ENCODE measurements at regions not wholly inside any gene's neighbourhood (a gene's known extent, or its start where the extent isn't known, plus 50 kb on each side); places are given as distances from the start of the nearest gene placed in this dataset.

DNA sequence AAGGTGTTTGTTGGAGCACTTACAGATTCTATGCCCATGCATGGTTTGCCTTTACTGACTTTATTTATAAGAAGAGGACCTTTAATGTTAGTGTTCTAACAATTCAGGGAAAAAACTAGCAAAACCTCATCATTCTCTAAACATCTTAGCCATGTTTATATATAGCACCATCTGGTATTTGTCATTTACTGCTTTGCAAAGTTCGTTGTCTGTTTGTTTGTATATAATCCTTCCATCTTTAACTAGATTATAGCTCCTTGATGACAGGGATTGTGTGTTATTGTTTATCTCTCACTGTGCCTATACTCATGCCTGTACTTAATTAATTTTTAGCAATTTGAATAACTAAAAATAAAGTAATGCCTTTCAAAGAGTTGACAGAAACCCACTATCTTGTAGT, 170.6 kb upstream of the PACRGL start:
- Mint-ChIP-seq H3K4me3 (no peak overlapping the region), H3K27me3 (no peaks in the 10 kb centered on the region), H3K27ac (ENCODE audit: low read depth) (no peak overlapping the region), H3K4me1 (no peaks in the 10 kb centered on the region), H3K9me3 (peaks cover 6% of the 10 kb centered on the region), H3K36me3 (ENCODE audit: insufficient read depth) (no peaks in the 10 kb centered on the region)
- ATAC-seq (replicated peaks; ENCODE audit: extremely low read depth, poor library complexity, severe bottlenecking) (no peak), DNase-seq (ENCODE audit: low spot score in 2 of 2) (no peak)

DNA sequence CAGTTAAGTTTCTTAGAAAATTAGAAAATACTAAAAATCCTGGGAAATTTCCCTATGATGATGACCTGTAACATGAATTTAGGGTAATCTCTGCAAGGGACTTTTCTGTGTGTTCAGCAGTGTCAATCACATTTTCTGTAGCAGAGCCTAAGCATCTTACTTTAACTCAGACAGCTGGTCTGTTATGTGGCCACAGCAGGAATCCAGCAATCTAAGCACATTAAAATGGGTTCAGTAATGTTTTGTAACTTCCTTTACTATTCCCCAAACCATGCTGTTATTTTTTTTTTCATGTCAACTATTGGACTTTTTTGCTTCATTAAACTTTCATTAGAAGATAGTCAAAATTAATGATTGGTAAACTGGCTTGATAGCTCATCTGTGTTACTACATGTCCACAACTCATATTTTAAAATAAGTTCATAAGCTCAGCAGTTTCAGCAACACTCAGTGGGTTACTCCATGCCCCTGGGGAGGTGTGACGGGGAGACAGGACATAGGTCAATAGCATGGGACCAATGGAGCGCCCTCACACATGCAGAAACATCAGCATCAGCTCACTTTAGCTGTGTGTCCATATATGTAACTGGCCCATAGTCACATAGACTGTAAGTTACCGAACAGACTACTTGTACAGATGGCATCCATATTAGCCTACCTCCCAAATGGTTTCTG, 168.0 kb upstream of the PACRGL start:
- ATAC-seq (replicated peaks; ENCODE audit: extremely low read depth, poor library complexity, severe bottlenecking) = no peak

DNA sequence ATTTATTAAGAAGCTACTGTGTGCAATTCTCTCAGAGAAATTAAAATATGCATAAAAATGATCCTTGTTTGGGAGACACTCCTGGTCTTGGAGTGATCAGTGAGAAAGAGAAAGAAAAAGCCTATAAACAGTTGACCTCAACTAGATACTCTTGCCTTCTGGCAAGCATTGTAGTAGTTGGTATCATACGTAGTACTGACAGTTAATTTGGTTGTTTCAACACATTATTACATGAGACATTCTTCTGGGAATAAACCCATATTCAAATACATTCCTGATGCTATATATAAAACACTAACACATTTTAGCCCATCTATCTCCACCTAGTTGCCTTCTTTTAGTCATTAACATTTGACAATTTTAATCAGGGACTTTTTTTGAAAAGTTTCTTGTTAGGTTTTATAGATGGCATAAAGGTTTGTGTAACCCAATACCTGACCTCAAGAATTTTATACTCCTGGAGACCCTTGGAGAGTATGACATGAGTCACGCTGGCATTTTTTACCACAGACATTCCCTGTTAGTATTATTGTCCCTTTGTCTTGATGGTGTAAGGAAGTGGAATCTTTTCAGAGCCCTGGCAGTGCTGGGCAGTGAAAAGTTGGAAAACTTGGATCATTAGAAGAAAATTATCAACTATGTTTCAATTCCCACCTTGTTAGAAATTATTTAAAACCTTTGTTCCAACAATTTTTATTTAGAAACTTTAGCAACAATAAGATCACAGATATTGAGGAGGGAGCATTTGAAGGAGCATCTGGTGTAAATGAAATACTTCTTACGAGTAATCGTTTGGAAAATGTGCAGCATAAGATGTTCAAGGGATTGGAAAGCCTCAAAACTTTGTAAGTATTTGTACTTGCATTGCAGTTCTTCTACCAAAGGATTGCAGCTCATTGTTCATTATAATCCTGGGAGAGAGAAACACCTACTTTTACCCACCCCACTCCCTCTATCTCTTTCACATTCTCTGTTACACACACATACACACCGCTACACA, 167.1 kb upstream of the PACRGL start:
- no peaks in the 10 kb centered on the region for H3K4me1 Mint-ChIP-seq
- no peak for ATAC-seq (replicated peaks; ENCODE audit: extremely low read depth, poor library complexity, severe bottlenecking)

More for the DNA sequence above, 168.0 kb upstream of the PACRGL start:
- no peak overlapping the region for H3K4me3 Mint-ChIP-seq
- H3K27me3 Mint-ChIP-seq = no peaks in the 10 kb centered on the region
- H3K36me3 Mint-ChIP-seq (ENCODE audit: insufficient read depth) = peaks cover 2% of the 10 kb centered on the region
- no peaks in the 10 kb centered on the region for H3K4me1 Mint-ChIP-seq
- peaks cover 6% of the 10 kb centered on the region for H3K9me3 Mint-ChIP-seq
- DNase-seq (ENCODE audit: low spot score in 2 of 2) = no peak
- H3K27ac Mint-ChIP-seq (ENCODE audit: low read depth) = no peak overlapping the region

DNA sequence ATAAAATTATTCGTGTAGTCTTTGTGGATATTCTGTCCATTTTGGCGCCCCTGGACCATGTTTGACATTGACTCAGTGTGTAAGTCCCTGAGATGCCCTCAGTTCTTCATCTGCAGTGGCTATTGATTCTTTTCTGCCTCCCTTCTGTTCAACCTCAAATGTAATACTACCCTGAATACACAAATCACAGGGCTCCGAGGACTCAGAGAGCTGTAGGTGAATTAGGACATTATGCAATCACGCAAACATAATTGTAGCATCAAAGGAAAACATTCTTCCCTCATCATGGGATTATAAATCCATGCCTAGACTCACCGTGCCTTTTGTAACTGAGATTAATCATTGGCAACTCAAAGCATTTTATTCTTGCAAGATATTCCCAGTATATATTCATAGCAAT, 161.4 kb upstream of the PACRGL start:
- ATAC-seq (replicated peaks; ENCODE audit: extremely low read depth, poor library complexity, severe bottlenecking) (no peak), DNase-seq (ENCODE audit: low spot score in 2 of 2) (no peak)
- Mint-ChIP-seq H3K9me3 (peaks cover 3% of the 10 kb centered on the region), H3K27ac (ENCODE audit: low read depth) (no peak overlapping the region), H3K27me3 (no peaks in the 10 kb centered on the region), H3K4me3 (no peak overlapping the region), H3K4me1 (no peaks in the 10 kb centered on the region), H3K36me3 (ENCODE audit: insufficient read depth) (peaks cover 3% of the 10 kb centered on the region)

More for the DNA sequence above, 167.1 kb upstream of the PACRGL start:
- Mint-ChIP-seq H3K27ac (ENCODE audit: low read depth) (no peak overlapping the region), H3K4me3 (no peak overlapping the region), H3K9me3 (peaks cover 6% of the 10 kb centered on the region), H3K27me3 (no peaks in the 10 kb centered on the region), H3K36me3 (ENCODE audit: insufficient read depth) (peaks cover 3% of the 10 kb centered on the region)
- no peak for DNase-seq (ENCODE audit: low spot score in 2 of 2)

DNA sequence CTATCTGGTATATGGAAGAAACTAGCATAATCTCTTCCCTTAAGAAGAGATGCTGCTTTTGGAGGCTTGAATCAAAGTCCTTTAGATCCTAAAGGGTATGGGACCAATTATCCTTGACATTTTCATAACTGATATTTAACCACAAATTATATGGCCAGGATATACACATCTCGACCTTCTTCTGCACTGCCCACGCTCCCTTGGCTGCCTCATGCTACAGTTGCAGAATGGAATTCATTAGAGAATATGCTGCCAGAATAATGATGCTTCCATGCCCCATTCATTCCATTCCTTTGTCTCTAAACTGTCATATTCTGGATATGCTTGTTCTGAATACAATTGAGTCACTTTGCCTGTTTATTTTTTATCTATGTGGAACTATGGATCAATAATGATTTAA, 157.1 kb upstream of the PACRGL start:
- Mint-ChIP-seq H3K27ac (ENCODE audit: low read depth) (no peak overlapping the region), H3K27me3 (no peaks in the 10 kb centered on the region), H3K4me3 (no peak overlapping the region), H3K36me3 (ENCODE audit: insufficient read depth) (no peaks in the 10 kb centered on the region), H3K4me1 (no peaks in the 10 kb centered on the region), H3K9me3 (no peaks in the 10 kb centered on the region)
- no peak for DNase-seq (ENCODE audit: low spot score in 2 of 2)
- ATAC-seq (replicated peaks; ENCODE audit: extremely low read depth, poor library complexity, severe bottlenecking) = no peak

DNA sequence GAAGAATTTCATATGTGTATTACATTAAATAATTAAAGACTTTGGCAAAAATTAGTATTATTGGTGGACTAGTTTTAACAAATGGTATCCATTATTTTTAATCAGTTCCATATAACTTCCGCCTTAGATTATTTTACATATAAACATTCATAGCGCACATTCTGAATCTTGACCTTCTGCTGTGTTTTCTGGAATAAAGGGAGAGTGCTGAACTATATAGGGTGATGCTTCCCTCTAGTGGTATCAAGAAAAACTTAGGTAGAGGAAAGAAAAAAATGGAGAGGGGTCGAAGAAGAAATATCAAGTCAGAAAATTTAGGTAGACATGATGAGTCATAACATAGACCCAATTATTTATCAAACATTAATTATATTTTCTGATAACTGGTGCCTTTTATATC, 155.6 kb upstream of the PACRGL start:
- no peaks in the 10 kb centered on the region for H3K9me3 Mint-ChIP-seq
- H3K36me3 Mint-ChIP-seq (ENCODE audit: insufficient read depth) = no peaks in the 10 kb centered on the region
- no peaks in the 10 kb centered on the region for H3K27me3 Mint-ChIP-seq
- H3K4me1 Mint-ChIP-seq = no peaks in the 10 kb centered on the region
- no peak overlapping the region for H3K27ac Mint-ChIP-seq (ENCODE audit: low read depth)
- H3K4me3 Mint-ChIP-seq = no peak overlapping the region
- DNase-seq (ENCODE audit: low spot score in 2 of 2) (no peak), ATAC-seq (replicated peaks; ENCODE audit: extremely low read depth, poor library complexity, severe bottlenecking) (no peak)

DNA sequence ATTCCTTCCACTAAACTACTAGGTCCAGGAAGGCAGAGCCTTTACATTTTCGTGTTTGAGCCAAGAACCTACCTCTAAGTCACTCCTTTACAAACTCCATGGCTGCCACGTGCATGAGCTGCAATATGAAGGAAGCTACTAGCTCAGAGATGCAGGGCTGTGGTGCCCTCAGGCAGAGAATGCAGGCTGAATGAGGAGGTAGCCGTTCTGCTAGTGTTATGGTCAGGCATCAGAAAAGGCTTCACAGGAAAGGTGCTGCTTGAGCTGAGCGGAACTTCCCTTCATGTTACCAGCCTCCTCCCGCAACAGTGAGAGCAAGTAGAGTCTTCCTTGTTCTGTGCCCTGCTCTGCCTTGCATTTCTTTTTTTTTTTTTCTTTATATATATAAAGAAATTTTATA, 148.3 kb upstream of the PACRGL start:
- no peaks in the 10 kb centered on the region for H3K4me1 Mint-ChIP-seq
- no peaks in the 10 kb centered on the region for H3K36me3 Mint-ChIP-seq (ENCODE audit: insufficient read depth)
- no peak overlapping the region for H3K27ac Mint-ChIP-seq (ENCODE audit: low read depth)
- no peaks in the 10 kb centered on the region for H3K27me3 Mint-ChIP-seq
- no peak overlapping the region for H3K4me3 Mint-ChIP-seq
- no peak for ATAC-seq (replicated peaks; ENCODE audit: extremely low read depth, poor library complexity, severe bottlenecking)
- DNase-seq (ENCODE audit: low spot score in 2 of 2) = no peak
- H3K9me3 Mint-ChIP-seq = no peaks in the 10 kb centered on the region

DNA sequence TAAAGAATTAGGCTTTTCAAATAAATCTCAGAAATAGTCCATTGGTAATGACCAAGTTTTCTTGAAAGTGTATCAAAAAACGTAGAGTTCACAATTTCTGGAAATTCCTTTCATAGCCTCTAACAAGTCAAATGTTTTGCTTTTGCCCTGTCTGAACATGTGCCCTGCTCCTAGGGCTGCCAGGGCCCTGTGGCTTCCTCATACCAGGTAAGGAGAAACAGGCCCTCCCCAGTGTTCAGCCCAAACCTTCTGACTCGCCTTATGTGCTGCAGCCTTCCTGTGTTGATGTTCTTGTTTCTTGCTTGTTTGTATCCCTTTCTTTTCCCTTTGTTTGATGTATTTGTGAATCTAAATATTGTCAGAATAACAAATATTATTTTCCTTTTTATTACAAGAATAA, 146.1 kb upstream of the PACRGL start:
- H3K4me3 Mint-ChIP-seq = no peak overlapping the region
- H3K27ac Mint-ChIP-seq (ENCODE audit: low read depth) = no peak overlapping the region
- no peaks in the 10 kb centered on the region for H3K36me3 Mint-ChIP-seq (ENCODE audit: insufficient read depth)
- no peak for ATAC-seq (replicated peaks; ENCODE audit: extremely low read depth, poor library complexity, severe bottlenecking)
- peaks cover 7% of the 10 kb centered on the region for H3K9me3 Mint-ChIP-seq
- no peaks in the 10 kb centered on the region for H3K4me1 Mint-ChIP-seq
- H3K27me3 Mint-ChIP-seq = no peaks in the 10 kb centered on the region
- DNase-seq (ENCODE audit: low spot score in 2 of 2) = no peak

DNA sequence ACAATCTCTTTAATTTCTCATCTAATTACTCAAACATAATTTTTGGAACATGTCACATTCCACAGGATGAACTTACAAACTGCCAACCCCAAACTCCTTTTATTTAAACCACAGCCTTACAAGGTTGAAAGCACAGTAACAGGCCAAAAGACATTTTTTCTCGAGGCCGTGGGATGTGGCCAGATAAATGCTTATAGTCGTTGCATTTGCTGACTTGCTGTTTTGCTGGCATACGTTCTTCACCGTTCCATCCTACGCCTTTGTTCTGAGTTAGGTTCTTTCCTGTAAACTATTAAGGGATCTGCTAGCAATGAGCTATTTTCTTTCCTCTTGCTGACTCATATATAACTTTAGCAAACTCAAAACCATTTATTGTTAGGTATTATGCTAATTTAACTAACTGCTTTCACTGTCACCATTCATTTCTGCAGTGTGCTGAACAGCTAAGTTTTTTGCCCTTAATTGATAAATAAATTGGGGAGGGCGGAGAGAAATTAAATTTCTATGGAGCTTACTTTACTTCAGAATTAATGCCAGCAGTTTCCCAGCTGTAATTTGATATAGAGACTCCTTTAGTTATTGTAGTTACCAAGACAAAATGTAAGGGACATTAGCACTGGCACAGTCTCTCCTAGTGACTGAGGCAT, 135.1 kb upstream of the PACRGL start:
- H3K36me3 Mint-ChIP-seq (ENCODE audit: insufficient read depth) = no peaks in the 10 kb centered on the region
- ATAC-seq (replicated peaks; ENCODE audit: extremely low read depth, poor library complexity, severe bottlenecking) = no peak
- H3K27me3 Mint-ChIP-seq = no peaks in the 10 kb centered on the region
- peaks cover 6% of the 10 kb centered on the region for H3K9me3 Mint-ChIP-seq
- no peaks in the 10 kb centered on the region for H3K4me1 Mint-ChIP-seq
- no peak overlapping the region for H3K27ac Mint-ChIP-seq (ENCODE audit: low read depth)
- no peak overlapping the region for H3K4me3 Mint-ChIP-seq
- DNase-seq (ENCODE audit: low spot score in 2 of 2) = no peak

DNA sequence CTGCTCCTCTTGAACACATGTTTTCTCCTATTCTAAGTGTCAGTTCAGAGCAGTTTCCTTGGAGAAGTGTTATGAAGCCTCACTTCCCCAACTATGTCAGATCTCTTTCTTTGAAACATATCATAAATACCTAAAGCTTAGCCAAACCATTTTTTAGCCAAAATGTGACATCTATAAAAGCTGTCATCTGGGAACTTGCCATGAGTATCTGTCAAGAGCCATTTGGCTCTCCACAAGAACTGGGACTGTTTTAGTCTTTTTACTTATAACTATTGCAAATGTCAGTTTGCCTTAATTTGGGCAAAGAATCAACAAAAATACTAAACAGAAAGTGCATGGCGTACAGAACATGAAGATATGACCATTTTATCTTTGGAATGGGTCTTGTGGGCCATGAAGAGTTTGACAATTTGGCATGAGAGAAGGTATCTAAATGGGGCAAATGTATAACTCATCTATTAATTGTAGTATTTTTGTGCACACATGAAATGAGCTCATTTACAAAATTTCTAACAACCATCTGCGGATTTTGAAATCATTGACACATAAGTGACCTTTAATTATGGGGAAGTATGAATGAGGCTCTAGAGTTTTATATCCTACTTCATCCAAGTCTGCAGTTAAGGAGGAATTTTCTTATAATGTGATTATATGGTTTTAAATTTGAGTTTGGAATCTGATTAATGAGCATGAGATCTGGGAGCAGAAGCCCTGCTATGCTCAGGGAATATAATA, 129.1 kb upstream of the PACRGL start:
- peaks cover 5% of the 10 kb centered on the region for H3K9me3 Mint-ChIP-seq
- H3K27ac Mint-ChIP-seq (ENCODE audit: low read depth) = no peak overlapping the region
- no peaks in the 10 kb centered on the region for H3K4me1 Mint-ChIP-seq
- ATAC-seq (replicated peaks; ENCODE audit: extremely low read depth, poor library complexity, severe bottlenecking) (no peak), DNase-seq (ENCODE audit: low spot score in 2 of 2) (no peak)
- no peaks in the 10 kb centered on the region for H3K27me3 Mint-ChIP-seq
- H3K36me3 Mint-ChIP-seq (ENCODE audit: insufficient read depth) = no peaks in the 10 kb centered on the region
- H3K4me3 Mint-ChIP-seq = no peak overlapping the region

DNA sequence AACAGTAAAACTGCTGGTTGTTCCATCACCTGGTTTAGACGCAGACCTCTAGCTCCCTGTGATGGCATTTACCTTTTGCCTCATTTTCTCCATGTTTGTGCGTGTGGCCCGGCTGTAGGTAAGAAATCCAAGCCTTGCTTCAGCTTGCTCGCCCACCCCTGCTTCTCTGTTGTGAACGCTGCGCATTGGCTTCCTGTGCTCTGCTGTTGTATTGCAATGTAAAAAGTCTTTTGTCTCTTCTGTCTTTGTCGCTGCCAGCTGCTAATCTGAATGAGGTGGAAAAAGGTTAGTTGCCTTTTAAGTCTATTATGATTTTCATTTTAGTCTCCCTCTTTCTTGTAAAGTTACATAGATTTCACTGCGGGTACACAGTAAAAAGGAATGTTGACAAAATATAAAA, 127.3 kb upstream of the PACRGL start:
- H3K9me3 Mint-ChIP-seq = peaks cover 5% of the 10 kb centered on the region

DNA sequence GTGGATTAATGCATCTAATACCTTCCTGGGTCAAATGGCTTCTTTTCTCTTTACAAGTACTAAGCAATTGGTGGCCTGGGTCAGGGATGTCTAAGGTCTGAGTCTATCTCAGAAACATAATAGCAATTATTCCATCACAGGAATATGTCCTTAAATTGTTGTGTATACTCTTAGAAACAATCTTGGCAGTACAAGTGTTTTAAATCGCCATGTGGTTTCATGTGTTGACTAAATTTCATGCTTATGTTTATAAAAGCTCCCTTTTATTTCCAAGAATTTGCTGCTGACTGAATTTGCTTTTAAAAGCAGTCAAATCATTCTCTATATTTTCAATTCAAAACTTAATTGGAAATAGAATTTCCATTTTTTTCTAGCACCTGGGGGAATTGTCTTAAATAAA, 125.3 kb upstream of the PACRGL start:
- Mint-ChIP-seq H3K4me1 (no peaks in the 10 kb centered on the region), H3K27me3 (no peaks in the 10 kb centered on the region), H3K27ac (ENCODE audit: low read depth) (no peak overlapping the region), H3K4me3 (no peak overlapping the region), H3K36me3 (ENCODE audit: insufficient read depth) (no peaks in the 10 kb centered on the region), H3K9me3 (peaks cover 5% of the 10 kb centered on the region)
- ATAC-seq (replicated peaks; ENCODE audit: extremely low read depth, poor library complexity, severe bottlenecking) = no peak
- DNase-seq (ENCODE audit: low spot score in 2 of 2) = no peak

More for the DNA sequence above, 127.3 kb upstream of the PACRGL start:
- no peak for DNase-seq (ENCODE audit: low spot score in 2 of 2)
- ATAC-seq (replicated peaks; ENCODE audit: extremely low read depth, poor library complexity, severe bottlenecking) = no peak
- H3K4me3 Mint-ChIP-seq = no peak overlapping the region
- no peaks in the 10 kb centered on the region for H3K4me1 Mint-ChIP-seq
- H3K36me3 Mint-ChIP-seq (ENCODE audit: insufficient read depth) = no peaks in the 10 kb centered on the region
- H3K27ac Mint-ChIP-seq (ENCODE audit: low read depth) = no peak overlapping the region
- H3K27me3 Mint-ChIP-seq = no peaks in the 10 kb centered on the region
